ENCODE measurements at regions not wholly inside any gene's neighbourhood (a gene's known extent, or its start where the extent isn't known, plus 50 kb on each side); places are given as distances from the start of the nearest gene placed in this dataset.

GRCh38 chr17:12362853-12363455, 302.7 kb upstream of the MYOCD start:
- Histone ChIP-seq H3K27me3 (ENCODE audit: insufficient read depth, low read depth, severe bottlenecking) (no peaks in the 10 kb centered on the region), H3K4me3 (ENCODE audit: low read depth, low read length) (no peak overlapping the region), H3K9me3 (ENCODE audit: severe bottlenecking) (no peaks in the 10 kb centered on the region), H3K27ac (no peak overlapping the region), H3K36me3 (no peaks in the 10 kb centered on the region)
- no peak for TF ChIP-seq CTCF (IDR thresholded peaks at IDR 0.05; ENCODE audit: low read depth, low read length)
- no peak for DNase-seq

GRCh38 chr17:12365805-12366204, 299.9 kb upstream of the MYOCD start:
- H3K36me3 ChIP-seq: no peaks in the 10 kb centered on the region
- DNase-seq: no peak
- no peak overlapping the region for H3K27ac ChIP-seq
- no peak for TF ChIP-seq CTCF (IDR thresholded peaks at IDR 0.05; ENCODE audit: low read depth, low read length)
- no peak overlapping the region for H3K4me3 ChIP-seq (ENCODE audit: low read depth, low read length)
- H3K27me3 ChIP-seq (ENCODE audit: insufficient read depth, low read depth, severe bottlenecking): no peaks in the 10 kb centered on the region
- H3K9me3 ChIP-seq (ENCODE audit: severe bottlenecking): no peaks in the 10 kb centered on the region

GRCh38 chr17:12369065-12369464, 296.6 kb upstream of the MYOCD start:
- Histone ChIP-seq H3K27me3 (ENCODE audit: insufficient read depth, low read depth, severe bottlenecking) (no peaks in the 10 kb centered on the region), H3K27ac (no peak overlapping the region), H3K36me3 (no peaks in the 10 kb centered on the region), H3K4me3 (ENCODE audit: low read depth, low read length) (no peak overlapping the region), H3K9me3 (ENCODE audit: severe bottlenecking) (peaks cover 3% of the 10 kb centered on the region)
- no peak for TF ChIP-seq CTCF (IDR thresholded peaks at IDR 0.05; ENCODE audit: low read depth, low read length)
- DNase-seq: no peak

GRCh38 chr17:12376276-12376675, 289.4 kb upstream of the MYOCD start:
- Histone ChIP-seq H3K36me3 (no peaks in the 10 kb centered on the region), H3K4me3 (ENCODE audit: low read depth, low read length) (no peak overlapping the region), H3K9me3 (ENCODE audit: severe bottlenecking) (peaks cover 3% of the 10 kb centered on the region), H3K27ac (no peak overlapping the region), H3K27me3 (ENCODE audit: insufficient read depth, low read depth, severe bottlenecking) (no peaks in the 10 kb centered on the region)
- TF ChIP-seq CTCF (IDR thresholded peaks at IDR 0.05; ENCODE audit: low read depth, low read length): no peak
- no peak for DNase-seq

GRCh38 chr17:12386225-12386624, 279.5 kb upstream of the MYOCD start:
- no peak for TF ChIP-seq CTCF (IDR thresholded peaks at IDR 0.05; ENCODE audit: low read depth, low read length)
- no peaks in the 10 kb centered on the region for H3K36me3 ChIP-seq
- no peaks in the 10 kb centered on the region for H3K27me3 ChIP-seq (ENCODE audit: insufficient read depth, low read depth, severe bottlenecking)
- H3K27ac ChIP-seq: no peak overlapping the region
- H3K9me3 ChIP-seq (ENCODE audit: severe bottlenecking): no peaks in the 10 kb centered on the region
- H3K4me3 ChIP-seq (ENCODE audit: low read depth, low read length): no peak overlapping the region
- no peak for DNase-seq

GRCh38 chr17:12388226-12388625, 277.5 kb upstream of the MYOCD start:
- Histone ChIP-seq H3K4me3 (ENCODE audit: low read depth, low read length) (no peak overlapping the region), H3K9me3 (ENCODE audit: severe bottlenecking) (no peaks in the 10 kb centered on the region), H3K36me3 (no peaks in the 10 kb centered on the region), H3K27me3 (ENCODE audit: insufficient read depth, low read depth, severe bottlenecking) (no peaks in the 10 kb centered on the region), H3K27ac (no peak overlapping the region)
- DNase-seq: no peak
- no peak for TF ChIP-seq CTCF (IDR thresholded peaks at IDR 0.05; ENCODE audit: low read depth, low read length)

Data from WERI-Rb-1 (cell line).